GM12891 (cell line): ENCODE measurements at regions not wholly inside any gene's neighbourhood (a gene's known extent, or its start where the extent isn't known, plus 50 kb on each side); places are given as distances from the start of the nearest gene placed in this dataset.
A peak's percentile ranks its signal among the peaks of the same experiment; 100 is the strongest.
"Not testable (repeated sequence)": the region's sequence is repeated elsewhere in the genome, so short reads cannot be mapped to it uniquely, and the experiment has no call there.

ENCODE experiments used
- DNase-seq: peaks from one replicate; pipeline ENCODE4 v3.0.0; 2011; ENCODE audit warnings: low spot score; ENCODE audit not compliant: insufficient read length
- FAIRE-seq: peaks from 2 replicates; lab custom pipeline; 2011; peaks lifted over from hg19 to GRCh38; lab: Jason Lieb, UNC
- PAX5 ChIP-seq: IDR thresholded peaks from 2 replicates; pipeline ENCODE4 v1.6.1; 2011; ENCODE audit warnings: low read length, moderate library complexity, mild to moderate bottlenecking; ENCODE audit not compliant: insufficient read depth, severe bottlenecking
- POLR2A ChIP-seq: IDR thresholded peaks from 2 replicates; pipeline ENCODE4 v1.6.1; 2011; ENCODE audit warnings: low read depth, low read length, control low read depth
- POLR2AphosphoS5 ChIP-seq: IDR thresholded peaks from 2 replicates; pipeline ENCODE4 v1.6.1; 2011; ENCODE audit warnings: low read depth, low read length, control low read depth
- POU2F2 ChIP-seq: IDR thresholded peaks from 2 replicates; pipeline ENCODE4 v1.6.1; 2011; ENCODE audit warnings: low read depth, mild to moderate bottlenecking, control low read depth, low read length, moderate library complexity
- SPI1 ChIP-seq: IDR thresholded peaks from 2 replicates; pipeline ENCODE4 v1.6.1; 2011; ENCODE audit warnings: low read depth, low read length, control low read depth
- TAF1 ChIP-seq: IDR thresholded peaks from 2 replicates; pipeline ENCODE4 v1.6.1; 2011; ENCODE audit warnings: low read depth, low read length, control low read depth

GRCh38 chr9:73423891-73424290, 272.2 kb downstream of the ANXA1 start:
- no peak for TF ChIP-seq PAX5
- TF ChIP-seq TAF1 = no peak
- TF ChIP-seq SPI1 = no peak
- TF ChIP-seq POLR2AphosphoS5 = no peak
- FAIRE-seq (no peak), DNase-seq (no peak)

- TF ChIP-seq POLR2AphosphoS5 (no peak), TAF1 (no peak), POU2F2 (no peak), POLR2A (no peak), SPI1 (no peak), PAX5 (no peak)
- no peak for FAIRE-seq
- no peak for DNase-seq
Observed at GRCh38 chr9:73426269-73426668, 274.6 kb downstream of the ANXA1 start.

DNA sequence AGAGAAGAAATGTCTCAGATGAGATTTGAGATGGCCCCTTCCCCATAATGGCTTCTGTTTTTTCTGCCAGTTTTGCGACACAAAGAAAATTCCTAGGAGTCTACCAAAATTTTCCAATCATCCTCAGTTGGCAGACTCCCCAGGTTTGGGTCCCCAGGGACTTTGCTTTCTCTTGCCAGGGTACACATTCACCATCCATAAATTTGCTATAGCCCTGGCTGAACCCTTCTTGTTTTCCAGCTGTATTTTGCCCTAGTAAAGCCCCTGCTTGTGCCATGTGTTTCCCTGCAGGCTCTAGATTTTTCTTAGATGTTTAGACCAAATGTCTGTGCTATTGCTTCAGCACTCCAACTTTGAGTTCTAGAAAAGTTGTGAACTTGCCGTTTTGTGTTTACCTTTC, 283.2 kb downstream of the ANXA1 start:
- TF ChIP-seq POLR2AphosphoS5 (no peak), TAF1 (no peak), PAX5 (no peak), POLR2A (no peak), SPI1 (no peak)
- FAIRE-seq = no peak

GRCh38 chr9:73437758-73438157, 286.1 kb downstream of the ANXA1 start:
- DNase-seq (no peak), FAIRE-seq (no peak)
- TF ChIP-seq POLR2AphosphoS5 = no peak
- peak; percentile 86 for TF ChIP-seq SPI1
- no peak for TF ChIP-seq TAF1
- TF ChIP-seq POLR2A = no peak

More for the DNA sequence above, 283.2 kb downstream of the ANXA1 start:
- DNase-seq = no peak

DNA sequence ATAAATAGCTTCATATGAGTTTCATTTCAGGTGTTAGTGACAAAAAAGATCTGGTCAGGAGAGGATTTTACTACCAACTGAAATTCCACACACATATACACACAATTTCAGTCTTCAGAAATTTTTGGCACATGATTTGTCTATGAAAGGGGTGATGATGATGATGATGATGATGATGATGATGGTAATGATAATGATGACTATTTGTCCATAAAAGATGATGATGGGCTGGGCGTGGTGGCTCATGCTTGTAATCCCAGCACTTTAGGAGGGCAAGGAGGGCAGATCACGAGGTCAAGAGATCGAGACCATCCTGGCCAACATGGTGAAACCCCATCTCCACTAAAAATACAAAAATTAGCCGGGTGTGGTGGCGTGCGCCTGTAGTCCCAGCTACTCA, 288.2 kb downstream of the ANXA1 start:
- not testable (repeated sequence) for DNase-seq, FAIRE-seq

- TF ChIP-seq POU2F2 (no peak), SPI1 (no peak), PAX5 (no peak), TAF1 (no peak), POLR2A (no peak), POLR2AphosphoS5 (no peak)
- DNase-seq = no peak
- no peak for FAIRE-seq
Observed at GRCh38 chr9:73441223-73441622, 289.6 kb downstream of the ANXA1 start.

DNA sequence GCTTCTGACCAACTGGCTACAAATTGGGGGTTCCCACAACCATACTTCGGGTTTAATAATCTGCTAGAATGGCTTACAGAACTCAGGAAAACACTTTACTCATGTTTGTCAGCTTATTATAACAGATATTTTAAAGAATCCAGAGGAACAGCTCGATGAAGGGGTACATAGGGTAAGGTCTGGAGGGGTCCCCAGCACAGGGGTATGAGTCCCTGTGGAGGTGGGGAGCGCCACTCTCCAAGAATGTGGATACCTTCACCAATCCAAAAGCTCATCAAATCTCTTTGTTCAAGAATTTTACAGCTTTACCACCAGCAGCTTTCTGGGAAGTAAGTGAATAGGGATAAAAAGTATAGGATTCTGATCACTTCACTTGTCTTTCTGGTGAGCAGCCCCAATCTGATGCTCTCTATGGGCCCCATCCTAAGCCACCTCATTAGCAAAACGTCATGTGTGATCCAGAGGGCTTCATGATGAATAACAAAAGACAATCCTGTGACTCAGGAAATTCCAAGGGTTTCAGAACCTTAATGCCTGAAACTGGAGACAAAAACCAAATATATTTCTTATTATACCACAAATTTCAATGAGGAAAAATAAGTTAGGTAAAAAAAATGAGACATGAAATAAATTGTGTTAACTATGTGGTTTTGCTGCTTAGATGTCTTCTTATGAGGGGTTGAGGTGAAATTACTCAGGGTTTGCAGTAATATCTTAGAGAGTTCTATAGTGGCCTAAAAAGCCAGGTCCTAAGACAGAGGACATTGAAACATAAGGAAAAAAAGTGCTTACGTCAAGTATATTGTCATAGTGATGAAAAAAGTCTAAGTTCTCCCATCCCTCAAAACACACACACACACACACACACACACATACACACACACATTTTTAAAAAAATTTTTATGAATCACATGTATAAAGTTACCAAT, 290.5 kb downstream of the ANXA1 start:
- FAIRE-seq (no peak), DNase-seq (no peak)
- TF ChIP-seq POLR2AphosphoS5 (no peak), SPI1 (no peak), POU2F2 (no peak), TAF1 (no peak), PAX5 (no peak)

- DNase-seq = no peak
- TF ChIP-seq TAF1 (no peak), POLR2AphosphoS5 (no peak), PAX5 (no peak), SPI1 (no peak), POLR2A (no peak), POU2F2 (no peak)
- no peak for FAIRE-seq
Observed at GRCh38 chr9:73444821-73445220, 293.2 kb downstream of the ANXA1 start.

DNA sequence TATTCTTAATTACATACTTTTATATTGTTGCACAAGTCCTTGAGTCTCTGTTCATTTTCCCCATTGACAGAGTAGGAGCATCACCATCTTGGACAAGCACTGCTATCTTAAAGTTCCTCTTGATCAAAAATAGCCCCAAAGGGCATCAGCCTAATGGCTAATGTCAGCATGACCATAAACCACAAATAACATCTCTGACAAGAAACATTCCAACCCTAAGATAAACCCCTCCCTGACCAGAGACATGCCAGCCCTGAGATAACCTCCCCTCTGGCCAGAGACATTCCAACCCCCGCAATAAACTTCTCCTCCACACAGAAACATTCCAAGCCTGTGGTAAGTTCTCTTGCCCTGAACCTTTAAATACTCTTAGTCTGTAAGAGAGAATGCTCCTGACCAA, 293.7 kb downstream of the ANXA1 start:
- not testable (repeated sequence) for DNase-seq, FAIRE-seq

- no peak for TF ChIP-seq PAX5
- TF ChIP-seq SPI1 = no peak
- no peak for TF ChIP-seq TAF1
- TF ChIP-seq POU2F2 = no peak
- DNase-seq = no peak
- no peak for FAIRE-seq
Observed at GRCh38 chr9:73446306-73446705, 294.6 kb downstream of the ANXA1 start.

DNA sequence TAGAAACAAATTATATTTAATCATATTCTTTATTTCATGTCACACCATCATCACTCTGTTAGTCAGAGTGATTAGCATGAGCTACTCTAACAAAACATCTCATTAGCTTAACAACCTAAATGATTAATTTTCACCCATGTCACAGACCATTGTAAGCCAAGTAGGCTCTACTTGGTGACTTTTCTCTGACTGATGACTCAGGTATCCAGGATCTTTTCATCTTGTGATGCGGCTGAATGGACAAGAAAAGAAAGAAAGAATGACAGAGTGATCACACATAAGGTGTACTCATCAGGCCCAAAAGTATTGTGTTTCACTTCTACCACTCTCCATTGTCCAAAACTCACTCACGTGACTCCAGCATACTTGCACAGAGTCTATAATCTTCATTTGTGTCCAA, 299.3 kb downstream of the ANXA1 start:
- DNase-seq = no peak
- no peak for FAIRE-seq

DNA sequence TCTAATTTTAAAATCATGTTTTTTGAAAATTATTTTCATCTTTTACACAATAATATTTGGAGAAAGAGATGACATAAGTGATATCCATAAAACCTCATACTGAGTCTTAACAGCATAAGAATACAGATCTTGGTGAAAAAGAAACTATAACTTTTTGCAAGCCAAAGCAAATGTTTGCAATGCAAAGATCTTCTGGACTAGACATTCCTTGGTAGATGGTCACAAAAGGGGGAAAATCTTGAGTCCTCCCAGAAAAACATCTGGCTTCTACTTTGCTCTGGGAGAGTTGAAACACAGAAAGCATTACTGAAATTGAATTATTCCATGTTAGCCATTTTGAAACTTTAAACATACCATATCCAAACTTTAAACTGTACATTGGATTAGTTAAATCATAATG, 308.2 kb downstream of the ANXA1 start:
- FAIRE-seq = no peak
- TF ChIP-seq PAX5 (no peak), TAF1 (no peak), POU2F2 (no peak), POLR2AphosphoS5 (no peak), SPI1 (no peak), POLR2A (no peak)
- DNase-seq = no peak

More for the DNA sequence above, 299.3 kb downstream of the ANXA1 start:
- no peak for TF ChIP-seq SPI1
- no peak for TF ChIP-seq POLR2A
- no peak for TF ChIP-seq POLR2AphosphoS5
- TF ChIP-seq PAX5 = no peak
